HG03442 (cell line): ENCODE measurements at regions not wholly inside any gene's neighbourhood (a gene's known extent, or its start where the extent isn't known, plus 50 kb on each side); places are given as distances from the start of the nearest gene placed in this dataset.

Source experiments
- ATAC-seq: cut with Tn5 transposase; IDR thresholded peaks from one replicate; pipeline ENCODE4 v1.9.1; 2021; ENCODE audit warnings: mild to moderate bottlenecking, moderate library complexity; ENCODE audit not compliant: unreplicated experiment

DNA sequence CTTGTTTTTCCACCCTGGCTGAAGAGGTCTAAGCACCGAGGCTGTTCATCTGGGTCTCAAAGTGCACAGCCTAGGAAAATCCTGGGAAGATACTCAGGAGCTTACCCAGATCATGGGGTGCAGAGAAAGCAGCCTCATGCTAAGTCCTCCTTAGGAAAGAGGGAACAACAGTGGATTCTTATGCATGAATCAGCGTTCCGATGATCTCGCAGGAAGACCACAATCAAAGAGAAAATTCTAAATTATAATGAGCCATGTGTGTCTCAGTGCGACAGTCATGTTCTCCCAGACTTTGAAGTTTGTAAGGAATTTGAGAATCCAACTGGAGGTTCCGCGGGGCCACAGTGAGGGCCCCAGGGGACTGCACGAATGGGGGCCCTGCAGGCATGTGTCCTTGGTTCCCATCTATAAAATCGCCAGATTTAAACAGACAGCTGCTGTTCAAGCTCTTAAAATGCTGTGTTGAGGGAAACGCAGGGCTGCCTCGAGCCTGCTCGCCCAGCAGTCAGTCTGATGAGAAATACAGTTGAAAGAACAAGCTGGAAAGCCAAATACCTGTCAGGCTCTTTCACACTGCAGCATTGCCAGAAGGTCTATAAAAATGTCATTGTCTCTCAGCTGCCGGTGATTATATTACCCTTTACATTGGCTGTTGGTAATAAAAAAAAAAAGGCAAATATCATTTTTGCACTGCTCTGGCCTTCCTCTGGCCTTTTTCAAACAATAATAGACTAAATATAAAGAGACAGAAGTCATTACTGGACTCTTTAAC, 152.1 kb downstream of the PMP22 start:
- ATAC-seq: no peak

DNA sequence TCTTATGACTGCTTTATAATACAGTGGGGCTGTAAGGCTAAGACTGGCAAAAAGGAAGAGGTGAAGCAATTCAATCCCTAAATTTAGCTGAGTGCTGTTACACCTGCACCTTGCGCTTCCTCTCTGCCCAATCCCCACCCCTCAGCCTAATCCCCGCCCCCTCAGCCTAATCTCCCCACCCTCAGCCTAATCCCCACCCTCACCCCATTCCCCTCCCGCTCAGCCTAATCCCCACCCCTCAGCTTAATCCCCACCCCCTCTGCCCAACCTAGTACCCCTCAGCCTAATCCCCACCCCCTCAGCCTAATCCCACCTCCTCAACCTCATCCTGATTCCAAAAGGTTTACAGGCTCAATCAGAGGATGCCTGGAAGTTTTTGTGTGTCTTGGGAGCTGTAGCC, 155.5 kb downstream of the PMP22 start:
- no peak for ATAC-seq

DNA sequence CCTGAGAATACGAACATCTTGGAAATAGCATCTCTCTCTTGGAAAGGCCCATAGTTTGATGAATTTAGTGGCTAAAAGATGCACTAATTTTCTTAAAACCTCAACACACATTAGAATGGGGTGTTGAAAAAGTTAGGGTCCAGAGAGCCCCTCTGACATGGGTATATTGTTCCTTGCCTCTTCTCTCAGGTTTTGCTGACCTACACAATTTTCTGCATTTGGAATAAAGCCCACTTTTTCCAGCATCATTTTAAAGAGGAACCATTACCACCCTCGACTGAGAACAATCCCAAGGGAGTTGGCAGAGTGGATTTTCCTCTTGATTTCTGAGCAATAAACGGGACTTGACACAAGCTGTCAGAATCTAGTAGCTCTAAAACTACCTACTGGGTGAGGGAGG, 156.1 kb downstream of the PMP22 start:
- no peak for ATAC-seq

DNA sequence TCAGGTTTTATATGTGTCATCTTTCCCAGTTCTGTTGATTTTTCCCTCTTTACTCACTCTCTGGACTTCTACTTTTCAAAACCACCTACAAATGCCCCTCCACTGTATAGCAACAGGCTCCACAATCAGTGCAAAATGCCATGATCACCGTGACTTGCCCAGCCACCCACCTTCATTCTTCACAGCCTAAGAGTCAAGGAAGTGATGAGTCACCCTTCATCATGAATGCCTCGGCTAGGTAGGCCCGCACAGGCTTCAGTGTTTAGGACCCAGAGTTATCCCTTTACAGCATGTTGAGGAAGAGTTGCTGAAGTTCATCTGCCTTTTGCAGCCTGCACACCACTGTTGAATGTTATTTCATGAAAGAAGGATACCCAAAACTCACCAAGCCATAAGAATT, 158.6 kb downstream of the PMP22 start:
- no peak for ATAC-seq

DNA sequence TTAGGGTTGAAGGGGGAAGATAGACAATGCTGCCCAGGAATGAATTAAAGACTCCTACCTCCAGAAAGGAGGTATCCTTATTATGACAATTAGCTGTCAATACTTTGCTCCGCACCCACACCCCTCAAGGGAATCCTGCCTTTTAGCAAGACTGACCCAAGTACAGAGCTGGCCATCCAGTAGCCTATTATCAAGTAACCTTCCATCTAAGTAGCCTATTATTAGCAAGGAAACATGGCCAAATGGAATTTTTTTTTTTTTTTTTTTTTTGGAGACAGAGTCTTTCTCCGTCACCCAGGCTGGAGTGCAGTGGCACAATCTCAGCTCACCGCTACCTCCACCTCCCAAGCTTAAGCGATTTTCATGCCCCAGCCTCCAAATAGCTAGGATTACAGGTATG, 161.3 kb downstream of the PMP22 start:
- ATAC-seq: no peak

DNA sequence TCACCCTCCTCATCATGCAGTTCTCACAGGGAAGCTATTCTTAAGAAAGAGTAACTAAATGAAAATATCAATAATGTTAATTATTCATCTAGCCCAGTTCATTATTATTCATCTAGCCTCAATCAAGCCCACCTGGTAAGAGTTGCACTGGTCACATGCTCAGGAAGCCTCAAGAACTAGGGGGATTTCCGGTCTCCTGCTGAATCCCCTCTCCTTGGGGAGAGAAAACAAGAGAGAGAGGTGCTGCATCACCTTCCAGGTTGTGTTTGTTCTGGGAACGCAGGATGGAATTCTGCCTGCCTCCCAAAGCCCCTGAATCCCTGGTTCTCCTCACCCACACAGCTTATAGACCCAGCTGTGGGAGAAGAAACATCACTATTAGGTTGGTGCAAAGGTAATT, 164.0 kb downstream of the PMP22 start:
- ATAC-seq: no peak

DNA sequence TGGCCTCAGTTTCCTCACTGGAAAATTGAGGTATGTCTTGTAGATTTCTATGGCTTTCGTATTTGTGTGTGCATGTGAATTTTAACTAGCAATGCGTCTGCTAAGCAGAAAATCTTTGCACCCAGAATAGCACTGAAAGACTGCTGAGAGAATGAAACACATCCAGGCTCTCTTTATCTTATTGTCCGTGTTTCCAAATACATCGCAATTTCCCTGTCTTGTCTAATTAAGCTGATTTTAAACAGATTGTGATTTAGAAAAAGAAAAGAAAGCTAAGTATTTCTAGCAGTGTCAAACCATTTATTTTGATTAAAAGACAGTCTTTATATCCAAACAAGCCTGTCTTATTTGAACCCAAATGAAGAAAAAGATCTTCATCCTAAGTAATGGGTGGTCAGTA, 168.6 kb downstream of the PMP22 start:
- ATAC-seq: no peak

DNA sequence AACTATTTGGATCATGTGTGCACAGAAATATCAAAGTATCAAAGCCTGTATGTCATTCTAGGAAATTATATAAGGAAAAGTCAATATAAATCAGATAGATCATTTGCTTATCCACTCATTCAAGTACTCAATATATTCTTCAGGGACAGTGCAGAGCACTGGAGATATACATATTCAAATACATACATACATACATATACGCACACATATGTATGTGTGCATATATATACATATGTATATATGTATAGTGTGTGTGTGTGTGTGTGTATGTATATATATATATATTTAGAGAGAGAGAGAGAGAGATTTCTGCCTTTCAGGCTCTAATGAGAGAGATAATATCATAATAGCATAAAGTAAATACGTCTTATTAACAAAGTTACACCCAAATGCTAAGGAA, 169.2 kb downstream of the PMP22 start:
- ATAC-seq: no peak

DNA sequence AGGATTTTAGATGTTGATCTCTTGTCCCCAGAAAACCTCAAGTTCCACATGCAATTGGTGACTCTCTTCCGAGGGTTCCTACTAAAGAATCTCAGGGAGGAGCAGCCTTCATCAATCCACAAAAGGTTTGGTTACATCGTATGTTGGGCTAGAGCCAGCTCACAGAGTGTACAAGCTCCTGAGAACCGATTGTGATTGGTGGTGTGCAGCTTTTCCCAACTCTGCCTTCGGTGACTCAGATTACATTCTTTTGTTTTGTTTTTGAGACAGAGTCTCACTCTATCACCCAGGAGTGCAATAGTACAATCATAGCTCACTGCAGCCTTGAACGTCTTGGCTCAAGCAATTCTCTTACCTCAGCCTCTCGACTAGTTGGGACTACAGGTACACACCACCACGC, 172.4 kb downstream of the PMP22 start:
- ATAC-seq: no peak

DNA sequence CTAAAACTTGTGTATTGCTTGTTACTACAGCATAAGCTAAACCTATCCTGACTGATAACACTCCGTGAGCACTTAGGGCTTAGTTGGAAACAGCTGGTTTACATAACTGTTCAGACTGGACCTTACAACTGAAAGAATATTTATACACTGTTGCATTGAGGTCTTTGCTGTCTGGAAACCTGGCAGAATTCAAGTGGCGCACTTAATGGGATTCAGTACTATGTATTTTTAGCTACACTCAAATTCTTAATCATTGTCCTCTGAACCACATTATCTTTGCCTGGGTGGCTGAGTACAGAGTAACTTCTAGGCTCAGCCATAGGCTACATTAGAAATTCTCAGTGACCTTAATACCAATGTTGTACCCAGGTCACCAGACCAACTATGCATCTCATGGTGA, 172.9 kb downstream of the PMP22 start:
- no peak for ATAC-seq

DNA sequence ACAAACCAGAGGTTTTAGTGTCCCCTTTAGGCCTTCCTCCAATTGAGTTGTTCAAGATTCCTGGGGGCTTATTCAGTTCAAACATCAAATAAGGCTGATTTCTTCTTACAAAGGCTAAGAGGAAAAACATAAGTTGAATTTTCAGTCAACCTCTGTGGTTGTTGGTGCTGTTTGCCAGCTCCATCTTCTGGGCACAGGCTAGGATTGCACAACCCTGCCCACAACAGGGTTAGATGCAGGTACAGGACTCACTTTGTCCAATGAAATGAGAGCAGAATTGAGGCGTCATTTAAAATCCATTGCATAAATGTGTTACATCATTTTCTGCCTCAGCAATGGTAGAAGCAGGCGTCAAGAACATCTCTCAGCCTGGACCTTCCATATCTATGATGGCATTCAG, 173.3 kb downstream of the PMP22 start:
- ATAC-seq: no peak

DNA sequence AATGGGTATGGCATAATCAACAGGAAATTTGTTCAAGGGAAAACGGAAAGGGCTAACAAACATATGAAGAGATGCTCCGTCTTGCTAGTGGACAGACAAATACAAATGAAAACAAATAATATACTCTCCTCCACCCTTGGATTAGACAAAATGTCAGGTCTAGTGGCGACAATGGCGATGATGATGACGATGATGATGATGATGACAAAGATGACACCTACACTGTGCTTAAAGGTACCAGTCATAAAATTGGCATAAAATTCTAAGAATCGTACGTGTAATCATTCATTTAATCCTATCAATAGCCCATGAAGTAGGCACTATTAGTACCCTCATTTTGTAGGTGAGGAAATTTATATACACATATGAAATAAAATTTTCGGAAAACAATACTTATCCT, 174.6 kb downstream of the PMP22 start:
- no peak for ATAC-seq

DNA sequence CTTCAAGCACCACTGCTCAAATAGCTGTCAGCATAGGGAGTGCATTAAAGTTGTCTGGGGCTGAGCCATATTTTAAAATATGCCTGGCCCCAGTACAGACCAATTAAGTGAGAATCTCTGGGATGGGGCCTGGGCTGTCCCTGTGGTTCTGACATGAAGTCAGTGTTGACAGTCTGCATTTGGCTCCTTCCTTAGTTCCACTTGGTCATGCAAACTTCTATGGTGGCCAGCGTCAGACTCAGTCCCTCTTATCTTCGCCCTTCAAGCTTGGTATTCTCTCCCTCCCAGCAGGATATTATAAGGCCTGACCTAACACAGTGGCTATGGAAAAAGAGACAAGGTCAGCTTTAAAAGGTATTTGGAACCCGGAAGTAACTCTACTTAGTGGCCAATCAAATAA, 177.2 kb downstream of the PMP22 start:
- ATAC-seq: no peak

DNA sequence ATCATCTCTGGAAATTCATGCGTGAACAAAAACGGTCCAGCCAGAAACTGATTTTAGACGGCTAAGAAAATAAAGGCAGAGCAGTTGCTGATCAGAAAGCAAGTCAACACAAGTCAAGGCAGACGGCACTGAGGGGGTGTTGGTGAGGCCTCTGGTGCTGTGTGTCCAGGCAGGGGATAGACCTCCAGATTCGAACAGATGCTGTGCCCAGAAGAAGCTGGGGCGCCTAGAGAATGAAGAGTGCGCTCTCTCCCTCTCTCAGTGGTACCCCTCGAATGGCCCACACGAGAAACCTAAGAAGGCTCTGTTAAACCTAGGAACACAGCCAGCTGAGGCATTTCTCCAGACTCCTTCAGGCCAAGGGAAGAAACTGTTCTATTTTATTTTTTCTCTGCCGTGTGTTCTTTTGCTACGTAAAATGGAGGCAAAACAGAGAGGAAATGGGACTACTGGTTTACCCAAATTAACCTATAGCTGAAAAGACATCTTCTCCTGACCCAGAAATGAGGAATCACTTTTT, 178.3 kb downstream of the PMP22 start:
- ATAC-seq: no peak

DNA sequence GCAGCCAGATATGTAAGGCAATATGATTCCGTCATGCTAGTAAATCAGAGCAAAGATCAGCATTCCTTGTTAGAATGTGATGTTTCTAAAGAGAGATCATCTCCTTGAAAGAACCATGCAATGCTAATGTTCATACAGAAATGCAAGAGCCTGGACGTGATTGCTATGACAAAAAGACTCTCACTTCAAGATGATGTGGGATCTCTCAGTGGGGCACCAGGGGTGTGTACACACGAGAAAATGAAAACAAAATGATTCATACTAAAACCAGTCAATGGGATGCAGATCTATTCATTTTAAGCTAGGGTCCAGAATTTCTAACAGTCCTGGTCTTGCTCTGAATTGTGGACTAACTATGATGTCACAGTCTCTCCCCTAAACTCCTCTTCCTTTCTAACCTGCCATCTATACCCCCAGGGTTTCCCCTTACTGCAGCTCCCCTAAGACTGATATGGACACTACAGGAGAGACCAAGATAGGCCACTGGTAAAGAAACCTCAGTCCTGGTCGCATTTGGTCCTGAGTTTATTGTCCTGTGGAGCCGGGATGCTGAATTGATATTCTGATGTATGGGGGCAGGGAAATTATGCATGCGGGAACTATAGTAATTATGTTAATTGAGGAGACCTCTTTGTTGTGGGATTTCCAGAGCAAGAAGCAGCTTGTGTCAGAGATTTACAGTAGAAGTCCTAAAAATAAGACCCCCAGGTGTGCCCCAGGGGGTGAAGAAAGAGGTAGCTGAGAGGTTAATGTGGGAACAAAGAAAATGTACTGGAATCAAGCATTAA, 179.0 kb downstream of the PMP22 start:
- no peak for ATAC-seq

DNA sequence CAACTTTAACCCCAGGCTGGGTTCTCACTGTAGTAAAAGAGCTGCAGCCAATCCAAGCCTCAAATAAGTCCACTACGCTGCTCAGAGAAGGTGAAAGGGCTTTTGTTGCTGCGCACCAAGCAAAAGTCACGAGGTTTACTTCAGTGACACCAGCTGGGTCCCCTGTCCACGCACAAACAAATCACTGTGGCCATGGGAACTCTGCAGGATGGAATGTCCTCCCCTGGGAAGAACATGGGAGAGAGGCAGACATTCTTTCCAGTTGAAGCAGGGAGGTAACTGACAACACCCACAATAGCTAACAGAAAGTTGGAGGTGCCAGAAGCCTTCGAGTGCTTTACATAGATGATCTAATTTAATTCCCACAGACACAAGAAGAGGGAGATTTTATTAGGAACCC, 181.9 kb downstream of the PMP22 start:
- no peak for ATAC-seq

DNA sequence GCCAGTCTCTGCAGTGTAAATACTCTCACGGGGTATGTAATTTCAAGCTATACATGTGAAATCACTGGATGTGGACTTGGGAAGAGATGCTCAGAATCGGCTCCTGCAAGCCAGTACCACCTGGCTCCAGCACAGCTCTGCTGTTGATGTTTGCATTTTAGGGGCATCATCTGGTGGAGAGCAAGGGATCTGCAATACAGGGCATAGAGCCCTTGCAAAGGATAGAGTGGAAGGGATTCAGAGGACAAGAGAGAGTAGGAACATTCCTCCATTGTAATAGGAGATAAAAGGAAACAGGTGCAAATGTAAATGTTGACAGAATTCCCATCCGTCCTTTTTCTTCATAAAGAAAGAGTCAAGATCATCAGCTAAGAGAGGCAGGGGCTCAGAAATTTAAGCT, 184.1 kb downstream of the PMP22 start:
- ATAC-seq: no peak

DNA sequence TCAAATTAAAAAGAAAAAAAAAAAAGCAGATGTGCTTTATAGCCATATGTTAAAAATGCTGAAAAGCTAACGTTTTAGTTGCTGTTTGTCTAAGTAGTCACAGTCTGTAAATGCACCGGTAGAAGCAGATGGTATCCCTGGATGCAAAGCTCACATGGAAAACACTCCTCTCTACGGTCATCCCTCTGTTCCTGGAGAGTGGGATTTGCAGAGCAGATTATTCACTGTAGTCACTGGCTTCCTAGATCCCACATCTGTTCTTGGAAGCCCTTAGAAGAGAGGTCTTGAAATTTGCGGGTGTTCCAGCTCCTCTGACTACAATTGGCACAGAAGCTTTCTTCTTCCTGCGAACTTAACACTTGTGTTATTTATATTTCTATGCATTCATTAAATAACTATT, 186.6 kb downstream of the PMP22 start:
- ATAC-seq: no peak

DNA sequence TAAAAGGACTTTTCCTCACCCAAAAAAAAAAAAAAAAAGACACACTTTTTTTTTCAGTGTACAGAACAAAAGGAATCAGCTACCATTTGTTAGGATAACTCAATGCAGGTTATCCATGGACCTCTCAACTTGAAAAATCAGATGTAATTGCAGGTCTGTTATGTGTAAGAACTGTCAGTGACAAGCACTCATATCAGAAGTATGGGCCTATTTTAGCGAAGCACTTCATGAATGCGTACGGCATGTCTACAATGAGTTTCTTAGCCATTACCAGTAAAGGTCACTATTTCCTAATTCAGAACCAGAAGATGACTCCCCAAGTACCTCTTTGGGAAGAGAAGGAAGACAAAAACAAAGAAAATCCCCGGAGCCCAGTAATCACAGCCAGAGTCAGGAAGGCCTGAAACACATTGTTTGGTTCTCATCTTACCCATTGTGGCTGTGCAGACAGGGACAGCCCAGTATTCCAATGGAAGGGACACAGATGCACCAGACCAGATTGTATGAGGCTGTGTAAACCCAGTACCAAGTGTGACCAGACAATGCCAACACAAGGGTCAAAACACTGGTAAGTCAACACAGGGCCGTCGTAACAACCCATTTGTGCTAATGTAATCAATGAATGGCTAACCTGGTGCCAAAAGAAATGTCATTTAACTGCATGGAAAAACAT, 188.0 kb downstream of the PMP22 start:
- no peak for ATAC-seq

DNA sequence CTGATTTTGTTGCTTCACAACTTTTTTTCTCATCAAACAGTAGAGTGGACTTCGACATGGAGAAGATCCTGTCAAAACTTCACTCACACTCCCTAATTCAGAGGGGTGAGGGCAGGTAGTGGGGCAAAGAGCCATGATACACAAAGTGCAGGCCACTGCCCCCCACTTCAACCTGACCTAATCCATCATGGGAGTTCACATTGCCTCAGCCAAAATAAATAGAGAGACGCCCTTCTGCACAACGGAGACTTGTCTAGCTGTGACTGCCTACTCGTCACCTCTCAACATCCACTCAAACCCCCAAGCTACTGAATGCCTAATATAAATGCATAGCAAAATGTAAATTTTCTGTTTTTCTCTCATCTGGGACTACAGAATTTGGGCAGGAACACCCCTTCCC, 213.2 kb downstream of the PMP22 start:
- no peak for ATAC-seq

DNA sequence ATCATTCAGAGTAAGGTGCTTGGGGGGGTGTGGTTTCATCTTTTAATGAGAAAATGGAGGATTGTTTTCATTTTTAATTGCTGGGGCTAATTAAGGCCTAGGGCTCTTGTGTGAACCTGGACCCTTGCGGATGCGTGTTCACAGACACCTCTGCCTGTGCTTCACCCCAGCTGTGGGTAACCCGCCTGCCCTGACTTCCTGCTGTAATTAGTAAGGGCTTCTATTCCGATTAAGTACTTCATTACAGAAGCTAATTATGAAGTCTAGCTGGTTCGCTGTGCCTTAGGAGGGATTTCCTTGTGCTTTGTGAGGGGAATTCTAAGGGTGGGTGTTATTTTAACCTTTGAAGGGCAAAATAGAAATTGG, 215.3 kb downstream of the PMP22 start:
- no peak for ATAC-seq
